SK-N-SH (cell line): ENCODE measurements at regions not wholly inside any gene's neighbourhood (a gene's known extent, or its start where the extent isn't known, plus 50 kb on each side); places are given as distances from the start of the nearest gene placed in this dataset.

Source experiments
- EZH2phosphoT487 ChIP-seq: fragments of 200-600 bp; sonication (generic); IDR thresholded peaks from 2 replicates; pipeline ENCODE4 v1.6.1; 2017; ENCODE audit warnings: low read depth, mixed run types, mild to moderate bottlenecking, antibody characterized with exemption, moderate library complexity, borderline replicate concordance
- FOXJ3 ChIP-seq: sonication (generic); formaldehyde crosslinking; IDR thresholded peaks from 2 replicates; pipeline ENCODE4 v1.5.1; 2020; ENCODE audit warnings: mild to moderate bottlenecking, missing genetic modification reagents
- SMC3 ChIP-seq: IDR thresholded peaks from 2 replicates; pipeline ENCODE4 v1.6.1; 2012; ENCODE audit warnings: low read depth, low read length, improper control_type of control experiment
- TF ChIP-seq, protein P1 (sequence below): fragments of 200-600 bp; sonication (generic); IDR thresholded peaks from 2 replicates; pipeline ENCODE4 v1.6.1; 2017; ENCODE audit warnings: antibody characterized with exemption, mild to moderate bottlenecking, moderate library complexity

GRCh38 chr4:33772582-33772981 lies 2471.7 kb downstream of the ARAP2 start:
- TF ChIP-seq, protein P1, sequence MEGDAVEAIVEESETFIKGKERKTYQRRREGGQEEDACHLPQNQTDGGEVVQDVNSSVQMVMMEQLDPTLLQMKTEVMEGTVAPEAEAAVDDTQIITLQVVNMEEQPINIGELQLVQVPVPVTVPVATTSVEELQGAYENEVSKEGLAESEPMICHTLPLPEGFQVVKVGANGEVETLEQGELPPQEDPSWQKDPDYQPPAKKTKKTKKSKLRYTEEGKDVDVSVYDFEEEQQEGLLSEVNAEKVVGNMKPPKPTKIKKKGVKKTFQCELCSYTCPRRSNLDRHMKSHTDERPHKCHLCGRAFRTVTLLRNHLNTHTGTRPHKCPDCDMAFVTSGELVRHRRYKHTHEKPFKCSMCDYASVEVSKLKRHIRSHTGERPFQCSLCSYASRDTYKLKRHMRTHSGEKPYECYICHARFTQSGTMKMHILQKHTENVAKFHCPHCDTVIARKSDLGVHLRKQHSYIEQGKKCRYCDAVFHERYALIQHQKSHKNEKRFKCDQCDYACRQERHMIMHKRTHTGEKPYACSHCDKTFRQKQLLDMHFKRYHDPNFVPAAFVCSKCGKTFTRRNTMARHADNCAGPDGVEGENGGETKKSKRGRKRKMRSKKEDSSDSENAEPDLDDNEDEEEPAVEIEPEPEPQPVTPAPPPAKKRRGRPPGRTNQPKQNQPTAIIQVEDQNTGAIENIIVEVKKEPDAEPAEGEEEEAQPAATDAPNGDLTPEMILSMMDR = no peak
- TF ChIP-seq EZH2phosphoT487 = no peak
- no peak for TF ChIP-seq FOXJ3 (CRISPR knock-in tag)
- no peak for TF ChIP-seq SMC3
